HepG2 (cell line): ENCODE measurements at regions not wholly inside any gene's neighbourhood (a gene's known extent, or its start where the extent isn't known, plus 50 kb on each side); places are given as distances from the start of the nearest gene placed in this dataset.

Experiments
- BCL3 ChIP-seq: sonication (generic); formaldehyde crosslinking; IDR thresholded peaks from 2 replicates; pipeline ENCODE4 v1.5.1; 2020; ENCODE audit warnings: mild to moderate bottlenecking, missing genetic modification reagents, moderate library complexity
- ETS1 ChIP-seq: sonication (generic); formaldehyde crosslinking; IDR thresholded peaks from 2 replicates; pipeline ENCODE4 v1.4.0; 2020; ENCODE audit warnings: missing genetic modification reagents
- HES4 ChIP-seq: sonication (generic); formaldehyde crosslinking; IDR thresholded peaks from 2 replicates; pipeline ENCODE4 v1.9.0; 2021; ENCODE audit warnings: mild to moderate bottlenecking, missing genetic modification reagents, borderline replicate concordance
- MTF2 ChIP-seq: sonication (generic); formaldehyde crosslinking; IDR thresholded peaks from 2 replicates; pipeline ENCODE4 v1.5.0; 2020; ENCODE audit warnings: missing genetic modification reagents, borderline replicate concordance
- MXI1 ChIP-seq: IDR thresholded peaks from 3 replicates; pipeline ENCODE4 v1.6.1; 2012; ENCODE audit warnings: low read depth, low read length, inconsistent platforms, borderline replicate concordance
- PHF8 ChIP-seq: sonication (generic); formaldehyde crosslinking; IDR thresholded peaks from 2 replicates; pipeline ENCODE4 v1.5.0; 2020; ENCODE audit warnings: missing genetic modification reagents
- RORA ChIP-seq: sonication (generic); formaldehyde crosslinking; IDR thresholded peaks from 2 replicates; pipeline ENCODE4 v1.5.0; 2020; ENCODE audit warnings: mild to moderate bottlenecking, missing genetic modification reagents, moderate library complexity
- ZBTB1 ChIP-seq: sonication (generic); formaldehyde crosslinking; IDR thresholded peaks from 2 replicates; pipeline ENCODE4 v1.4.0; 2020; ENCODE audit warnings: missing genetic modification reagents, borderline replicate concordance
- ZNF609 ChIP-seq: sonication (generic); formaldehyde crosslinking; IDR thresholded peaks from 2 replicates; pipeline ENCODE4 v1.4.0; 2020; ENCODE audit warnings: mild to moderate bottlenecking, missing genetic modification reagents, borderline replicate concordance

GRCh38 chr3:65029130-65029529 is 341.3 kb upstream of the ADAMTS9 start:
- no peak for TF ChIP-seq BCL3
- no peak for TF ChIP-seq RORA (CRISPR knock-in tag)
- TF ChIP-seq MXI1 = no peak
- no peak for TF ChIP-seq ETS1
- TF ChIP-seq MTF2 (CRISPR knock-in tag) = no peak
- TF ChIP-seq HES4 (CRISPR knock-in tag) = no peak
- TF ChIP-seq PHF8 (CRISPR knock-in tag) = no peak
- no peak for TF ChIP-seq ZNF609 (CRISPR knock-in tag)
- no peak for TF ChIP-seq ZBTB1 (CRISPR knock-in tag)
